OCI-LY1 (cell line): ENCODE measurements at regions not wholly inside any gene's neighbourhood (a gene's known extent, or its start where the extent isn't known, plus 50 kb on each side); places are given as distances from the start of the nearest gene placed in this dataset.

ENCODE experiments used
- H2AFZ ChIP-seq: fragments of 200-600 bp; sonication (generic), shearing (Covaris generic); 2 replicates; pipeline ENCODE4 v1.6.0; 2014; ENCODE audit warnings: antibody characterized with exemption, mild to moderate bottlenecking, low read length
- H3F3A ChIP-seq: fragments of 200-600 bp; sonication (generic), shearing (Covaris generic); 2 replicates; pipeline ENCODE4 v1.6.0; 2014; ENCODE audit warnings: mild to moderate bottlenecking, antibody characterized with exemption, low read length, moderate library complexity; ENCODE audit not compliant: insufficient read depth
- H3K27ac ChIP-seq: fragments of 200-600 bp; sonication (generic); 2 replicates; pipeline ENCODE4 v1.5.1; 2014; ENCODE audit warnings: low read length, mixed run types, mild to moderate bottlenecking, low read depth; ENCODE audit not compliant: poor library complexity, severe bottlenecking
- H3K27me3 ChIP-seq: fragments of 200-600 bp; sonication (generic); 2 replicates; pipeline ENCODE4 v1.6.0; 2014; ENCODE audit warnings: antibody characterized with exemption, mild to moderate bottlenecking, low read length, moderate library complexity; ENCODE audit not compliant: insufficient read depth
- H3K36me3 ChIP-seq: fragments of 200-600 bp; sonication (generic); 2 replicates; pipeline ENCODE4 v1.6.1; 2014; ENCODE audit warnings: mild to moderate bottlenecking, antibody characterized with exemption, low read length, moderate library complexity, mixed read lengths; ENCODE audit not compliant: insufficient read depth
- H3K4me1 ChIP-seq: fragments of 200-600 bp; sonication (generic); 2 replicates; pipeline ENCODE4 v1.5.1; 2014; ENCODE audit warnings: mild to moderate bottlenecking, low read length, moderate library complexity; ENCODE audit not compliant: insufficient read depth, severe bottlenecking
- H3K4me2 ChIP-seq: fragments of 200-600 bp; sonication (generic), shearing (Covaris generic); 2 replicates; pipeline ENCODE4 v1.6.1; 2014; ENCODE audit warnings: low read length
- H3K4me3 ChIP-seq: fragments of 200-600 bp; sonication (generic); 2 replicates; pipeline ENCODE4 v1.5.1; 2014; ENCODE audit warnings: low read length, low read depth, mild to moderate bottlenecking, mixed read lengths; ENCODE audit not compliant: poor library complexity, severe bottlenecking
- H3K79me2 ChIP-seq: fragments of 200-600 bp; shearing (Covaris generic); 2 replicates; pipeline ENCODE4 v1.6.1; 2016; ENCODE audit warnings: mixed run types, low read length, mixed read lengths; ENCODE audit not compliant: insufficient read depth
- H3K9ac ChIP-seq: fragments of 200-600 bp; sonication (generic), shearing (Covaris generic); 2 replicates; pipeline ENCODE4 v1.6.1; 2014; ENCODE audit warnings: mild to moderate bottlenecking, low read length, mixed read lengths
- H3K9me2 ChIP-seq: fragments of 200-600 bp; sonication (generic), shearing (Covaris generic); 2 replicates; pipeline ENCODE4 v1.6.1; 2014; ENCODE audit warnings: low read depth, mild to moderate bottlenecking, low read length, mixed read lengths
- H3K9me3 ChIP-seq: fragments of 200-600 bp; shearing (Covaris generic); 2 replicates; pipeline ENCODE4 v1.6.1; 2014; ENCODE audit warnings: low read length, mixed read lengths
- H4K20me1 ChIP-seq: fragments of 200-600 bp; sonication (generic), shearing (Covaris generic); 2 replicates; pipeline ENCODE4 v1.6.0; 2016; ENCODE audit warnings: mild to moderate bottlenecking, low read length; ENCODE audit not compliant: insufficient read depth
- CTCF ChIP-seq: fragments of 200-600 bp; sonication (generic), shearing (Covaris generic); IDR thresholded peaks from 2 replicates; pipeline ENCODE4 v1.5.1; 2017; ENCODE audit warnings: mild to moderate bottlenecking, antibody characterized with exemption, low read length, moderate library complexity, mixed read lengths
- EZH2 ChIP-seq: fragments of 200-600 bp; sonication (generic), shearing (Covaris generic); IDR thresholded peaks from 2 replicates; pipeline ENCODE4 v1.8.0; 2017; ENCODE audit warnings: borderline replicate concordance, mixed run types, mild to moderate bottlenecking, antibody characterized with exemption, low read length, moderate library complexity, mixed read lengths

GRCh38 chr16:59397638-59398037 lies 663.5 kb upstream of the GOT2 start:
- no peaks in the 10 kb centered on the region for H4K20me1 ChIP-seq

GRCh38 chr16:59394526-59394925 lies 660.4 kb upstream of the GOT2 start:
- Histone ChIP-seq H3K27ac (no peak overlapping the region), H2AFZ (no peak overlapping the region), H3K4me3 (no peak overlapping the region), H3K79me2 (no peaks in the 10 kb centered on the region), H3F3A (no peaks in the 10 kb centered on the region), H3K9ac (no peak overlapping the region), H3K36me3 (no peaks in the 10 kb centered on the region), H3K27me3 (no peaks in the 10 kb centered on the region), H3K4me1 (no peaks in the 10 kb centered on the region), H4K20me1 (no peaks in the 10 kb centered on the region), H3K9me2 (no peaks in the 10 kb centered on the region), H3K4me2 (no peak overlapping the region), H3K9me3 (no peaks in the 10 kb centered on the region)
- no peak for TF ChIP-seq EZH2
- no peak for TF ChIP-seq CTCF

More at GRCh38 chr16:59397638-59398037, 663.5 kb upstream of the GOT2 start:
- Histone ChIP-seq H3K4me2 (no peak overlapping the region), H3K9ac (no peak overlapping the region), H3K79me2 (no peaks in the 10 kb centered on the region), H3K4me1 (no peaks in the 10 kb centered on the region), H3K36me3 (no peaks in the 10 kb centered on the region), H3K9me3 (no peaks in the 10 kb centered on the region), H3F3A (no peaks in the 10 kb centered on the region), H3K4me3 (no peak overlapping the region), H3K9me2 (no peaks in the 10 kb centered on the region), H3K27ac (no peak overlapping the region), H3K27me3 (no peaks in the 10 kb centered on the region), H2AFZ (no peak overlapping the region)
- TF ChIP-seq EZH2: no peak
- TF ChIP-seq CTCF: no peak

GRCh38 chr16:59392911-59393310 lies 658.8 kb upstream of the GOT2 start:
- H3K4me2 ChIP-seq: no peak overlapping the region
- no peak overlapping the region for H3K27ac ChIP-seq
- H3K9ac ChIP-seq: no peak overlapping the region
- H3K79me2 ChIP-seq: no peaks in the 10 kb centered on the region
- no peaks in the 10 kb centered on the region for H3F3A ChIP-seq
- H3K9me3 ChIP-seq: no peaks in the 10 kb centered on the region
- no peaks in the 10 kb centered on the region for H4K20me1 ChIP-seq
- H3K36me3 ChIP-seq: no peaks in the 10 kb centered on the region
- H3K9me2 ChIP-seq: no peaks in the 10 kb centered on the region
- no peak overlapping the region for H3K4me3 ChIP-seq
- no peaks in the 10 kb centered on the region for H3K4me1 ChIP-seq
- H2AFZ ChIP-seq: no peak overlapping the region
- TF ChIP-seq EZH2 (no peak), CTCF (no peak)
- H3K27me3 ChIP-seq: no peaks in the 10 kb centered on the region
